ENCODE measurements at regions not wholly inside any gene's neighbourhood (a gene's known extent, or its start where the extent isn't known, plus 50 kb on each side); places are given as distances from the start of the nearest gene placed in this dataset.

DNA sequence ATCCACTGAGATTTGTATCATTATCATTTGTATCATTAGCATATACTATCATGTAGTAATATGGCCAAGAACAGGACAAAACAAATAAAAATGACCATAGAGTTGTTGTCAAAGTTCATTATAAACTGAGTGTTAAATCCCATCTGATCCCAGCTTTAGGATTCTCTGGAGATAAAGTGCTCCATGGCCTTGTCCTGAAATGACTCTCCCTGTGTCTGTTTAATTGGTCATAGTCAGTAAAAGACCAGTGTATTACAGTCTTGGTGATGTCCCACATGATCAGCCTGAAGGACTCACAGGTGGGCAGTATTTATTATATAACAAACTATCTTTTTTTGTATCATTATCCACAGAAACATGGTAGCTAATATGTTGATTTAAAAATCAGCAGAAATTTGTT, 361.6 kb downstream of the TMEM135 start:
- Mint-ChIP-seq H3K27me3 (ENCODE audit: low read depth) (no peaks in the 10 kb centered on the region), H3K27ac (no peak overlapping the region), H3K4me1 (peaks cover 12% of the 10 kb centered on the region), H3K36me3 (peaks cover 6% of the 10 kb centered on the region; the same call in 1 of the 2 replicates), H3K4me3 (no peak overlapping the region), H3K9me3 (peaks cover 29% of the 10 kb centered on the region)
- ATAC-seq (no peak), DNase-seq (ENCODE audit: low spot score) (no peak)
- TF ChIP-seq, protein P1, sequence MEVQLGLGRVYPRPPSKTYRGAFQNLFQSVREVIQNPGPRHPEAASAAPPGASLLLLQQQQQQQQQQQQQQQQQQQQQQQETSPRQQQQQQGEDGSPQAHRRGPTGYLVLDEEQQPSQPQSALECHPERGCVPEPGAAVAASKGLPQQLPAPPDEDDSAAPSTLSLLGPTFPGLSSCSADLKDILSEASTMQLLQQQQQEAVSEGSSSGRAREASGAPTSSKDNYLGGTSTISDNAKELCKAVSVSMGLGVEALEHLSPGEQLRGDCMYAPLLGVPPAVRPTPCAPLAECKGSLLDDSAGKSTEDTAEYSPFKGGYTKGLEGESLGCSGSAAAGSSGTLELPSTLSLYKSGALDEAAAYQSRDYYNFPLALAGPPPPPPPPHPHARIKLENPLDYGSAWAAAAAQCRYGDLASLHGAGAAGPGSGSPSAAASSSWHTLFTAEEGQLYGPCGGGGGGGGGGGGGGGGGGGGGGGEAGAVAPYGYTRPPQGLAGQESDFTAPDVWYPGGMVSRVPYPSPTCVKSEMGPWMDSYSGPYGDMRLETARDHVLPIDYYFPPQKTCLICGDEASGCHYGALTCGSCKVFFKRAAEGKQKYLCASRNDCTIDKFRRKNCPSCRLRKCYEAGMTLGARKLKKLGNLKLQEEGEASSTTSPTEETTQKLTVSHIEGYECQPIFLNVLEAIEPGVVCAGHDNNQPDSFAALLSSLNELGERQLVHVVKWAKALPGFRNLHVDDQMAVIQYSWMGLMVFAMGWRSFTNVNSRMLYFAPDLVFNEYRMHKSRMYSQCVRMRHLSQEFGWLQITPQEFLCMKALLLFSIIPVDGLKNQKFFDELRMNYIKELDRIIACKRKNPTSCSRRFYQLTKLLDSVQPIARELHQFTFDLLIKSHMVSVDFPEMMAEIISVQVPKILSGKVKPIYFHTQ (CRISPR knock-in tag; IDR thresholded peaks at IDR 0.05): no peak
- TF ChIP-seq ZNF138 (CRISPR knock-in tag; conservative IDR thresholded peaks at IDR 0.05) (no peak), ZNF396 (CRISPR knock-in tag; IDR thresholded peaks at IDR 0.05; ENCODE audit: borderline replicate concordance) (no peak), ZNF416 (CRISPR knock-in tag; IDR thresholded peaks at IDR 0.05) (no peak), FOXJ3 (CRISPR knock-in tag; IDR thresholded peaks at IDR 0.05; ENCODE audit: borderline replicate concordance) (no peak), ZBTB21 (CRISPR knock-in tag; IDR thresholded peaks at IDR 0.05; ENCODE audit: borderline replicate concordance) (no peak), TP53 (CRISPR knock-in tag; IDR thresholded peaks at IDR 0.05) (no peak)
- TF ChIP-seq, protein P2, sequence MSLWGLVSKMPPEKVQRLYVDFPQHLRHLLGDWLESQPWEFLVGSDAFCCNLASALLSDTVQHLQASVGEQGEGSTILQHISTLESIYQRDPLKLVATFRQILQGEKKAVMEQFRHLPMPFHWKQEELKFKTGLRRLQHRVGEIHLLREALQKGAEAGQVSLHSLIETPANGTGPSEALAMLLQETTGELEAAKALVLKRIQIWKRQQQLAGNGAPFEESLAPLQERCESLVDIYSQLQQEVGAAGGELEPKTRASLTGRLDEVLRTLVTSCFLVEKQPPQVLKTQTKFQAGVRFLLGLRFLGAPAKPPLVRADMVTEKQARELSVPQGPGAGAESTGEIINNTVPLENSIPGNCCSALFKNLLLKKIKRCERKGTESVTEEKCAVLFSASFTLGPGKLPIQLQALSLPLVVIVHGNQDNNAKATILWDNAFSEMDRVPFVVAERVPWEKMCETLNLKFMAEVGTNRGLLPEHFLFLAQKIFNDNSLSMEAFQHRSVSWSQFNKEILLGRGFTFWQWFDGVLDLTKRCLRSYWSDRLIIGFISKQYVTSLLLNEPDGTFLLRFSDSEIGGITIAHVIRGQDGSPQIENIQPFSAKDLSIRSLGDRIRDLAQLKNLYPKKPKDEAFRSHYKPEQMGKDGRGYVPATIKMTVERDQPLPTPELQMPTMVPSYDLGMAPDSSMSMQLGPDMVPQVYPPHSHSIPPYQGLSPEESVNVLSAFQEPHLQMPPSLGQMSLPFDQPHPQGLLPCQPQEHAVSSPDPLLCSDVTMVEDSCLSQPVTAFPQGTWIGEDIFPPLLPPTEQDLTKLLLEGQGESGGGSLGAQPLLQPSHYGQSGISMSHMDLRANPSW (CRISPR knock-in tag; conservative IDR thresholded peaks at IDR 0.05; ENCODE audit: low read depth): no peak
- TF ChIP-seq, protein P3, sequence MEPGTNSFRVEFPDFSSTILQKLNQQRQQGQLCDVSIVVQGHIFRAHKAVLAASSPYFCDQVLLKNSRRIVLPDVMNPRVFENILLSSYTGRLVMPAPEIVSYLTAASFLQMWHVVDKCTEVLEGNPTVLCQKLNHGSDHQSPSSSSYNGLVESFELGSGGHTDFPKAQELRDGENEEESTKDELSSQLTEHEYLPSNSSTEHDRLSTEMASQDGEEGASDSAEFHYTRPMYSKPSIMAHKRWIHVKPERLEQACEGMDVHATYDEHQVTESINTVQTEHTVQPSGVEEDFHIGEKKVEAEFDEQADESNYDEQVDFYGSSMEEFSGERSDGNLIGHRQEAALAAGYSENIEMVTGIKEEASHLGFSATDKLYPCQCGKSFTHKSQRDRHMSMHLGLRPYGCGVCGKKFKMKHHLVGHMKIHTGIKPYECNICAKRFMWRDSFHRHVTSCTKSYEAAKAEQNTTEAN (CRISPR knock-in tag; IDR thresholded peaks at IDR 0.05): no peak
- TF ChIP-seq, protein P4, sequence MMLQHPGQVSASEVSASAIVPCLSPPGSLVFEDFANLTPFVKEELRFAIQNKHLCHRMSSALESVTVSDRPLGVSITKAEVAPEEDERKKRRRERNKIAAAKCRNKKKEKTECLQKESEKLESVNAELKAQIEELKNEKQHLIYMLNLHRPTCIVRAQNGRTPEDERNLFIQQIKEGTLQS (CRISPR knock-in tag; conservative IDR thresholded peaks at IDR 0.05): no peak
- TF ChIP-seq, protein P5, sequence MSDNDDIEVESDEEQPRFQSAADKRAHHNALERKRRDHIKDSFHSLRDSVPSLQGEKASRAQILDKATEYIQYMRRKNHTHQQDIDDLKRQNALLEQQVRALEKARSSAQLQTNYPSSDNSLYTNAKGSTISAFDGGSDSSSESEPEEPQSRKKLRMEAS (CRISPR knock-in tag; IDR thresholded peaks at IDR 0.05): no peak
- TF ChIP-seq, protein P6, sequence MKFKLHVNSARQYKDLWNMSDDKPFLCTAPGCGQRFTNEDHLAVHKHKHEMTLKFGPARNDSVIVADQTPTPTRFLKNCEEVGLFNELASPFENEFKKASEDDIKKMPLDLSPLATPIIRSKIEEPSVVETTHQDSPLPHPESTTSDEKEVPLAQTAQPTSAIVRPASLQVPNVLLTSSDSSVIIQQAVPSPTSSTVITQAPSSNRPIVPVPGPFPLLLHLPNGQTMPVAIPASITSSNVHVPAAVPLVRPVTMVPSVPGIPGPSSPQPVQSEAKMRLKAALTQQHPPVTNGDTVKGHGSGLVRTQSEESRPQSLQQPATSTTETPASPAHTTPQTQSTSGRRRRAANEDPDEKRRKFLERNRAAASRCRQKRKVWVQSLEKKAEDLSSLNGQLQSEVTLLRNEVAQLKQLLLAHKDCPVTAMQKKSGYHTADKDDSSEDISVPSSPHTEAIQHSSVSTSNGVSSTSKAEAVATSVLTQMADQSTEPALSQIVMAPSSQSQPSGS (CRISPR knock-in tag; IDR thresholded peaks at IDR 0.05; ENCODE audit: borderline replicate concordance, low read depth): no peak
- CTCF ChIA-PET: no interaction called here
- POLR2A ChIA-PET: no interaction called here

DNA sequence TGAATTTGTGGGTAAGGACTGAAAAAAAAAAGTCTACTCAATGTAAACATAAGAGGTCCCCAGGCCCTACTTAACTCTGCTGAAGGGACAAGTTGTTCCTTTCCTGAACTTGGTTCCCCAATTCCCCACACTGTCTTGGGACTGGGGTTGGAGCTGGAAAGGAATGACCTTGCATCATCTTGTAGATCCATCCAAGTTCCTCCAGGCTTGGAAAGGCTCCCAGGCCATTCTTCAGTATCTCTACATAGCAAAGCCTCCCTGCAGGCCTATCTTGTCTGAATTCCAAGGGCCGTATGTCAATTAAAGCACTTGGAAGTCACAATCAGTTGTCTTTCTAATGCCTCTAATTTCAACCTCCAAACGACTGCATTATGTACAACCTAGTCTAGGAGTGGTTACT, 361.2 kb downstream of the TMEM135 start:
- CTCF ChIA-PET: interaction anchor here (0.7 kb wide), 1 partner anchor 22 kb away, joined by 3 read pairs; no protein-coding TSS in a partner anchor
- POLR2A ChIA-PET: no interaction called here

More for the DNA sequence above, 361.2 kb downstream of the TMEM135 start:
- TF ChIP-seq TCF7 (CRISPR knock-in tag; IDR thresholded peaks at IDR 0.05; ENCODE audit: low read depth) (no peak), TP53 (CRISPR knock-in tag; IDR thresholded peaks at IDR 0.05) (no peak), CREB1 (CRISPR knock-in tag; IDR thresholded peaks at IDR 0.05) (no peak), IRF2 (CRISPR knock-in tag; IDR thresholded peaks at IDR 0.05; ENCODE audit: borderline replicate concordance, low read depth) (no peak), NR1H2 (CRISPR knock-in tag; IDR thresholded peaks at IDR 0.05) (no peak), CBFB (CRISPR knock-in tag; IDR thresholded peaks at IDR 0.05; ENCODE audit: low read depth) (no peak), CREM (CRISPR knock-in tag; IDR thresholded peaks at IDR 0.05) (no peak), MYBL2 (CRISPR knock-in tag; IDR thresholded peaks at IDR 0.05) (no peak), HMGA2 (CRISPR knock-in tag; IDR thresholded peaks at IDR 0.05) (no peak), ZNF219 (CRISPR knock-in tag; IDR thresholded peaks at IDR 0.05; ENCODE audit: borderline replicate concordance) (no peak)
- TF ChIP-seq, protein P7, sequence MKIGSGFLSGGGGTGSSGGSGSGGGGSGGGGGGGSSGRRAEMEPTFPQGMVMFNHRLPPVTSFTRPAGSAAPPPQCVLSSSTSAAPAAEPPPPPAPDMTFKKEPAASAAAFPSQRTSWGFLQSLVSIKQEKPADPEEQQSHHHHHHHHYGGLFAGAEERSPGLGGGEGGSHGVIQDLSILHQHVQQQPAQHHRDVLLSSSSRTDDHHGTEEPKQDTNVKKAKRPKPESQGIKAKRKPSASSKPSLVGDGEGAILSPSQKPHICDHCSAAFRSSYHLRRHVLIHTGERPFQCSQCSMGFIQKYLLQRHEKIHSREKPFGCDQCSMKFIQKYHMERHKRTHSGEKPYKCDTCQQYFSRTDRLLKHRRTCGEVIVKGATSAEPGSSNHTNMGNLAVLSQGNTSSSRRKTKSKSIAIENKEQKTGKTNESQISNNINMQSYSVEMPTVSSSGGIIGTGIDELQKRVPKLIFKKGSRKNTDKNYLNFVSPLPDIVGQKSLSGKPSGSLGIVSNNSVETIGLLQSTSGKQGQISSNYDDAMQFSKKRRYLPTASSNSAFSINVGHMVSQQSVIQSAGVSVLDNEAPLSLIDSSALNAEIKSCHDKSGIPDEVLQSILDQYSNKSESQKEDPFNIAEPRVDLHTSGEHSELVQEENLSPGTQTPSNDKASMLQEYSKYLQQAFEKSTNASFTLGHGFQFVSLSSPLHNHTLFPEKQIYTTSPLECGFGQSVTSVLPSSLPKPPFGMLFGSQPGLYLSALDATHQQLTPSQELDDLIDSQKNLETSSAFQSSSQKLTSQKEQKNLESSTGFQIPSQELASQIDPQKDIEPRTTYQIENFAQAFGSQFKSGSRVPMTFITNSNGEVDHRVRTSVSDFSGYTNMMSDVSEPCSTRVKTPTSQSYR (CRISPR knock-in tag; IDR thresholded peaks at IDR 0.05): no peak
- DNase-seq (ENCODE audit: low spot score): no peak
- Mint-ChIP-seq H3K9me3 (peaks cover 28% of the 10 kb centered on the region), H3K4me1 (peaks cover 15% of the 10 kb centered on the region), H3K36me3 (peaks cover 6% of the 10 kb centered on the region; the same call in 1 of the 2 replicates), H3K27ac (no peak overlapping the region), H3K27me3 (ENCODE audit: low read depth) (no peaks in the 10 kb centered on the region), H3K4me3 (no peak overlapping the region)
- no peak for ATAC-seq
